Neural cell (in vitro differentiated cells): ENCODE measurements at regions not wholly inside any gene's neighbourhood (a gene's known extent, or its start where the extent isn't known, plus 50 kb on each side); places are given as distances from the start of the nearest gene placed in this dataset.

ENCODE experiments used
- H2AFZ ChIP-seq: fragments of 200-600, 300-800 bp; sonication (generic), shearing (Covaris generic); 2 replicates; pipeline ENCODE4 v1.6.0; 2014; ENCODE audit warnings: low read depth, mild to moderate bottlenecking, antibody characterized with exemption, low read length, moderate library complexity
- H3F3A ChIP-seq: fragments of 200-600 bp; shearing (Covaris generic); 2 replicates; pipeline ENCODE4 v1.6.1; 2016; ENCODE audit warnings: mild to moderate bottlenecking, moderate library complexity, mixed read lengths, antibody characterized with exemption, low read length; ENCODE audit not compliant: insufficient read depth, poor library complexity, severe bottlenecking
- H3K27ac ChIP-seq: fragments of 200-600, 300-800 bp; sonication (generic), shearing (Covaris generic); 2 replicates; pipeline ENCODE4 v1.5.1; 2014; ENCODE audit warnings: mild to moderate bottlenecking, low read length, moderate library complexity
- H3K27me3 ChIP-seq: fragments of 300-800, 200-600 bp; sonication (generic), shearing (Covaris generic); 2 replicates; pipeline ENCODE4 v1.6.0; 2014; ENCODE audit warnings: mild to moderate bottlenecking, low read depth, low read length, moderate library complexity; ENCODE audit not compliant: insufficient read depth
- H3K36me3 ChIP-seq: fragments of 300-800, 200-600 bp; sonication (generic), shearing (Covaris generic); 2 replicates; pipeline ENCODE4 v1.5.1; 2014; ENCODE audit warnings: mild to moderate bottlenecking, antibody characterized with exemption, low read length, moderate library complexity; ENCODE audit not compliant: insufficient read depth
- H3K4me2 ChIP-seq: fragments of 300-800, 200-600 bp; sonication (generic), shearing (Covaris generic); 2 replicates; pipeline ENCODE4 v1.6.0; 2014; ENCODE audit warnings: mild to moderate bottlenecking, low read length
- H3K4me3 ChIP-seq: fragments of 300-800, 200-600 bp; sonication (generic), shearing (Covaris generic); 2 replicates; pipeline ENCODE4 v1.5.1; 2014; ENCODE audit warnings: mild to moderate bottlenecking, low read length, moderate library complexity
- H3K79me2 ChIP-seq: fragments of 200-600 bp; shearing (Covaris generic); replicated peaks from 2 replicates; pipeline ENCODE4 v1.6.0; 2014; ENCODE audit warnings: mild to moderate bottlenecking, low read length, moderate library complexity; ENCODE audit not compliant: insufficient read depth
- H3K9ac ChIP-seq: fragments of 300-800, 200-600 bp; sonication (generic), shearing (Covaris generic); 2 replicates; pipeline ENCODE4 v1.6.1; 2016; ENCODE audit warnings: mild to moderate bottlenecking, low read length, mixed read lengths
- H3K9me2 ChIP-seq: fragments of 200-600 bp; shearing (Covaris generic); 2 replicates; pipeline ENCODE4 v1.6.1; 2016; ENCODE audit warnings: mild to moderate bottlenecking, low read length, mixed read lengths; ENCODE audit not compliant: insufficient read depth
- H3K9me3 ChIP-seq: fragments of 200-600, 300-800 bp; sonication (generic), shearing (Covaris generic); 2 replicates; pipeline ENCODE4 v1.6.1; 2016; ENCODE audit warnings: mild to moderate bottlenecking, mixed run types, low read length, moderate library complexity, mixed read lengths
- H4K20me1 ChIP-seq: fragments of 200-600 bp; shearing (Covaris generic); 2 replicates; pipeline ENCODE4 v1.6.1; 2016; ENCODE audit warnings: mild to moderate bottlenecking, mixed run types; ENCODE audit not compliant: insufficient read depth
- EP300 ChIP-seq: fragments of 450-650 bp; conservative IDR thresholded peaks from 2 replicates; pipeline ENCODE4 v1.6.1; 2014; ENCODE audit warnings: antibody characterized with exemption, mild to moderate bottlenecking, moderate library complexity; ENCODE audit not compliant: poor library complexity, severe bottlenecking
- EZH2 ChIP-seq: fragments of 200-600, 300-800 bp; shearing (Covaris generic), sonication (generic); IDR thresholded peaks from 2 replicates; pipeline ENCODE4 v1.6.1; 2014; ENCODE audit warnings: antibody characterized with exemption, low read length, borderline replicate concordance, mild to moderate bottlenecking; ENCODE audit not compliant: insufficient read depth, poor library complexity, severe bottlenecking
- MXI1 ChIP-seq: fragments of 450-650 bp; conservative IDR thresholded peaks from 2 replicates; pipeline ENCODE4 v1.6.1; 2014; ENCODE audit warnings: antibody characterized with exemption, mild to moderate bottlenecking; ENCODE audit not compliant: poor library complexity, severe bottlenecking
- POLR2AphosphoS5 ChIP-seq: IDR thresholded peaks from 2 replicates; pipeline ENCODE4 v1.6.1; 2012
- RAD21 ChIP-seq: fragments of 450-650 bp; conservative IDR thresholded peaks from 2 replicates; pipeline ENCODE4 v1.6.1; 2014; ENCODE audit warnings: antibody characterized with exemption, mild to moderate bottlenecking, moderate library complexity
- SMC3 ChIP-seq: fragments of 450-650 bp; conservative IDR thresholded peaks from 2 replicates; pipeline ENCODE4 v1.6.1; 2014; ENCODE audit warnings: antibody characterized with exemption, mild to moderate bottlenecking, moderate library complexity; ENCODE audit not compliant: poor library complexity
- TAF1 ChIP-seq: IDR thresholded peaks from 2 replicates; pipeline ENCODE4 v1.6.1; 2012; ENCODE audit warnings: low read depth
- TF ChIP-seq, protein P1 (sequence below): IDR thresholded peaks from 2 replicates; pipeline ENCODE4 v1.6.1; 2012; ENCODE audit warnings: borderline replicate concordance
- TF ChIP-seq, protein P2 (sequence below): fragments of 450-650 bp; IDR thresholded peaks from 2 replicates; pipeline ENCODE4 v1.5.1; 2014; ENCODE audit warnings: antibody characterized with exemption, mild to moderate bottlenecking, moderate library complexity; ENCODE audit not compliant: poor library complexity, severe bottlenecking

DNA sequence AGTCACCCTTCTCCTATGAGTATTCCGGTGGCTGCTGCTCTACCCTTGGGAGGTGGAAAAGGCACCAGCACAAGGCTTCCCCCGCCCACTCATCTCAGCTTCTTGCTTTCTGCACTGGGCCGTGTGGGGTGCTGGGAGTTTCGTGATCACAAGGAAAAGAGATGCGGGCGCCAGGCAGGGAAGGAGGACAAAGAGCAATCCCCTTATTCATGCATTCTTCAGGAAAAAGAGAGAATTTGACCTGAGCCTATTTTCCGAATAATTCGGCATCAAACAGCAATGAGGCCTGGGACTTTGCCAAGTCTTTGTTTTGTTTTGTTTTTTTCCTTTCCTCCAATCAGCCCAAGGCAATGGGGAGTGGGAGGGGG, 102.2 kb upstream of the LPP start:
- Histone ChIP-seq H3K36me3 (no peaks in the 10 kb centered on the region), H3K9me3 (no peaks in the 10 kb centered on the region), H3K9me2 (no peaks in the 10 kb centered on the region), H3K4me2 (no peak overlapping the region), H3K9ac (no peak overlapping the region), H3K79me2 (no peaks in the 10 kb centered on the region), H4K20me1 (no peaks in the 10 kb centered on the region), H3K27me3 (no peaks in the 10 kb centered on the region), H2AFZ (no peak overlapping the region), H3K27ac (no peak overlapping the region), H3F3A (no peaks in the 10 kb centered on the region), H3K4me3 (no peak overlapping the region)
- no peak for TF ChIP-seq EP300
- TF ChIP-seq RAD21, result no peak
- TF ChIP-seq SMC3, result no peak
- no peak for TF ChIP-seq MXI1
- TF ChIP-seq EZH2, result no peak
- TF ChIP-seq, protein P1, sequence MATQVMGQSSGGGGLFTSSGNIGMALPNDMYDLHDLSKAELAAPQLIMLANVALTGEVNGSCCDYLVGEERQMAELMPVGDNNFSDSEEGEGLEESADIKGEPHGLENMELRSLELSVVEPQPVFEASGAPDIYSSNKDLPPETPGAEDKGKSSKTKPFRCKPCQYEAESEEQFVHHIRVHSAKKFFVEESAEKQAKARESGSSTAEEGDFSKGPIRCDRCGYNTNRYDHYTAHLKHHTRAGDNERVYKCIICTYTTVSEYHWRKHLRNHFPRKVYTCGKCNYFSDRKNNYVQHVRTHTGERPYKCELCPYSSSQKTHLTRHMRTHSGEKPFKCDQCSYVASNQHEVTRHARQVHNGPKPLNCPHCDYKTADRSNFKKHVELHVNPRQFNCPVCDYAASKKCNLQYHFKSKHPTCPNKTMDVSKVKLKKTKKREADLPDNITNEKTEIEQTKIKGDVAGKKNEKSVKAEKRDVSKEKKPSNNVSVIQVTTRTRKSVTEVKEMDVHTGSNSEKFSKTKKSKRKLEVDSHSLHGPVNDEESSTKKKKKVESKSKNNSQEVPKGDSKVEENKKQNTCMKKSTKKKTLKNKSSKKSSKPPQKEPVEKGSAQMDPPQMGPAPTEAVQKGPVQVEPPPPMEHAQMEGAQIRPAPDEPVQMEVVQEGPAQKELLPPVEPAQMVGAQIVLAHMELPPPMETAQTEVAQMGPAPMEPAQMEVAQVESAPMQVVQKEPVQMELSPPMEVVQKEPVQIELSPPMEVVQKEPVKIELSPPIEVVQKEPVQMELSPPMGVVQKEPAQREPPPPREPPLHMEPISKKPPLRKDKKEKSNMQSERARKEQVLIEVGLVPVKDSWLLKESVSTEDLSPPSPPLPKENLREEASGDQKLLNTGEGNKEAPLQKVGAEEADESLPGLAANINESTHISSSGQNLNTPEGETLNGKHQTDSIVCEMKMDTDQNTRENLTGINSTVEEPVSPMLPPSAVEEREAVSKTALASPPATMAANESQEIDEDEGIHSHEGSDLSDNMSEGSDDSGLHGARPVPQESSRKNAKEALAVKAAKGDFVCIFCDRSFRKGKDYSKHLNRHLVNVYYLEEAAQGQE, result no peak
- TF ChIP-seq, protein P2, sequence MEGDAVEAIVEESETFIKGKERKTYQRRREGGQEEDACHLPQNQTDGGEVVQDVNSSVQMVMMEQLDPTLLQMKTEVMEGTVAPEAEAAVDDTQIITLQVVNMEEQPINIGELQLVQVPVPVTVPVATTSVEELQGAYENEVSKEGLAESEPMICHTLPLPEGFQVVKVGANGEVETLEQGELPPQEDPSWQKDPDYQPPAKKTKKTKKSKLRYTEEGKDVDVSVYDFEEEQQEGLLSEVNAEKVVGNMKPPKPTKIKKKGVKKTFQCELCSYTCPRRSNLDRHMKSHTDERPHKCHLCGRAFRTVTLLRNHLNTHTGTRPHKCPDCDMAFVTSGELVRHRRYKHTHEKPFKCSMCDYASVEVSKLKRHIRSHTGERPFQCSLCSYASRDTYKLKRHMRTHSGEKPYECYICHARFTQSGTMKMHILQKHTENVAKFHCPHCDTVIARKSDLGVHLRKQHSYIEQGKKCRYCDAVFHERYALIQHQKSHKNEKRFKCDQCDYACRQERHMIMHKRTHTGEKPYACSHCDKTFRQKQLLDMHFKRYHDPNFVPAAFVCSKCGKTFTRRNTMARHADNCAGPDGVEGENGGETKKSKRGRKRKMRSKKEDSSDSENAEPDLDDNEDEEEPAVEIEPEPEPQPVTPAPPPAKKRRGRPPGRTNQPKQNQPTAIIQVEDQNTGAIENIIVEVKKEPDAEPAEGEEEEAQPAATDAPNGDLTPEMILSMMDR, result no peak
- TF ChIP-seq TAF1, result no peak
- no peak for TF ChIP-seq POLR2AphosphoS5

GRCh38 chr3:188052169-188053035, 101.6 kb upstream of the LPP start:
- Histone ChIP-seq H3K4me2 (no peak overlapping the region), H3K9me3 (no peaks in the 10 kb centered on the region), H3K36me3 (no peaks in the 10 kb centered on the region), H3K79me2 (no peaks in the 10 kb centered on the region), H3K27ac (no peak overlapping the region), H3K9me2 (no peaks in the 10 kb centered on the region), H3F3A (no peaks in the 10 kb centered on the region), H3K4me3 (no peak overlapping the region), H3K9ac (no peak overlapping the region), H3K27me3 (no peaks in the 10 kb centered on the region), H4K20me1 (no peaks in the 10 kb centered on the region), H2AFZ (no peak overlapping the region)
- TF ChIP-seq TAF1, result no peak
- TF ChIP-seq SMC3, result no peak
- TF ChIP-seq, protein P1, result no peak
- TF ChIP-seq RAD21, result no peak
- no peak for TF ChIP-seq MXI1
- no peak for TF ChIP-seq EZH2
- TF ChIP-seq EP300, result no peak
- TF ChIP-seq, protein P2, result no peak
